ENCODE measurements at regions not wholly inside any gene's neighbourhood (a gene's known extent, or its start where the extent isn't known, plus 50 kb on each side); places are given as distances from the start of the nearest gene placed in this dataset.

- DNase-seq (ENCODE audit: low read depth), result no peak
- H3K4me3 ChIP-seq (ENCODE audit: low read depth, low read length), result no peak overlapping the region
- no peak for TF ChIP-seq CTCF (IDR thresholded peaks at IDR 0.05; ENCODE audit: insufficient read depth, low read length)
These were observed 120.2 kb downstream of the TEX36 start for GRCh38 chr10:125562737-125563136.

GRCh38 chr10:125560947-125561346 is 122.0 kb downstream of the TEX36 start:
- DNase-seq (ENCODE audit: low read depth), result no peak
- TF ChIP-seq CTCF (IDR thresholded peaks at IDR 0.05; ENCODE audit: insufficient read depth, low read length), result no peak
- H3K4me3 ChIP-seq (ENCODE audit: low read depth, low read length), result no peak overlapping the region

- TF ChIP-seq CTCF (IDR thresholded peaks at IDR 0.05; ENCODE audit: insufficient read depth, low read length), result no peak
- no peak for DNase-seq (ENCODE audit: low read depth)
These were observed 123.8 kb downstream of the TEX36 start for GRCh38 chr10:125559210-125559609.

GRCh38 chr10:125557801-125558505 is 125.0 kb downstream of the TEX36 start:
- no peak for TF ChIP-seq CTCF (IDR thresholded peaks at IDR 0.05; ENCODE audit: insufficient read depth, low read length)
- H3K4me3 ChIP-seq (ENCODE audit: low read depth, low read length), result no peak overlapping the region
- no peak for DNase-seq (ENCODE audit: low read depth)

More at GRCh38 chr10:125559210-125559609, 123.8 kb downstream of the TEX36 start:
- no peak overlapping the region for H3K4me3 ChIP-seq (ENCODE audit: low read depth, low read length)

- H3K4me3 ChIP-seq (ENCODE audit: low read depth, low read length), result no peak overlapping the region
- DNase-seq (ENCODE audit: low read depth), result no peak
- no peak for TF ChIP-seq CTCF (IDR thresholded peaks at IDR 0.05; ENCODE audit: insufficient read depth, low read length)
These were observed 125.7 kb downstream of the TEX36 start for GRCh38 chr10:125557311-125557710.

- TF ChIP-seq CTCF (IDR thresholded peaks at IDR 0.05; ENCODE audit: insufficient read depth, low read length), result no peak
- DNase-seq (ENCODE audit: low read depth), result no peak
- H3K4me3 ChIP-seq (ENCODE audit: low read depth, low read length), result no peak overlapping the region
These were observed 126.1 kb downstream of the TEX36 start for GRCh38 chr10:125556882-125557281.

- no peak for TF ChIP-seq CTCF (IDR thresholded peaks at IDR 0.05; ENCODE audit: insufficient read depth, low read length)
- no peak overlapping the region for H3K4me3 ChIP-seq (ENCODE audit: low read depth, low read length)
- DNase-seq (ENCODE audit: low read depth), result no peak
These were observed 127.2 kb downstream of the TEX36 start for GRCh38 chr10:125555743-125556142.

All from fibroblast of the aortic adventitia (primary cell).